Muscle layer of duodenum (tissue), 2 donors: ENCODE measurements at regions not wholly inside any gene's neighbourhood (a gene's known extent, or its start where the extent isn't known, plus 50 kb on each side); places are given as distances from the start of the nearest gene placed in this dataset.

Experiments
- H3K27ac ChIP-seq: one replicate; pipeline ENCODE4 v1.7.0; 2013; ENCODE audit warnings: mild to moderate bottlenecking, low read length
- H3K27me3 ChIP-seq: one replicate; pipeline ENCODE4 v1.7.0; 2013; ENCODE audit warnings: low read depth, mild to moderate bottlenecking, control low read depth, low read length
- H3K36me3 ChIP-seq, 2 donors: one replicate each; pipeline ENCODE4 v1.7.0; 2013; ENCODE audit warnings: low read length in 2 of 2, control low read depth in 1 of 2, mild to moderate bottlenecking in 1 of 2; ENCODE audit not compliant: insufficient read depth in 2 of 2, control insufficient read depth in 1 of 2
- H3K4me1 ChIP-seq, 2 donors: one replicate each; pipeline ENCODE4 v1.7.0; 2013; ENCODE audit warnings: low read length in 2 of 2, mild to moderate bottlenecking in 2 of 2, control low read depth in 1 of 2, moderate library complexity in 1 of 2; ENCODE audit not compliant: insufficient read depth in 2 of 2, control insufficient read depth in 1 of 2
- H3K4me3 ChIP-seq, 2 donors: one replicate each; pipeline ENCODE4 v1.7.0; 2013; ENCODE audit warnings: low read length in 2 of 2, low read depth in 1 of 2, mild to moderate bottlenecking in 1 of 2
- H3K9me3 ChIP-seq, 2 donors: one replicate each; pipeline ENCODE4 v1.7.0; 2013; ENCODE audit warnings: low read length in 2 of 2, control low read depth in 1 of 2, mild to moderate bottlenecking in 1 of 2; ENCODE audit not compliant: control insufficient read depth in 1 of 2
- donor health status: healthy.

DNA sequence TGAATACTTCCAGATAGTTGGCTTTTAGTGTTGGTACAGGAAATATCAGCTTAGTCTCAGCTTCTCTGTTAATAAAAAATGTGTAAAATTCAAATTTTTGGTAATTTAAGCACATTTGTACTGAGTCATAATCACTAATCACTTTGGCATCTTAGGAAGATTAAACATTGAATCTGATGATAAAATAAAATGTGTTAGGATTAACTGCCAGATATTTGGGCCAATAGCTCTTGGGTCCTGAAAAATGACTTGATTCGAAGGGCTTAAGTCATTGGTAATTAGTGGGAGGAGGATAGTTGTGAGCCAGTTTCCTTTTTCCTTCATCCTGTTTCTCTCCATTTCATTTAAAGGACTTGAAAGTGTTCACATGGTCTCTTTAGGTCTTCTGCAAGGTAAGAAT, 426.1 kb downstream of the RFPL4B start:
- no peaks in the 10 kb centered on the region for H3K27me3 ChIP-seq
- no peak overlapping the region for H3K27ac ChIP-seq

DNA sequence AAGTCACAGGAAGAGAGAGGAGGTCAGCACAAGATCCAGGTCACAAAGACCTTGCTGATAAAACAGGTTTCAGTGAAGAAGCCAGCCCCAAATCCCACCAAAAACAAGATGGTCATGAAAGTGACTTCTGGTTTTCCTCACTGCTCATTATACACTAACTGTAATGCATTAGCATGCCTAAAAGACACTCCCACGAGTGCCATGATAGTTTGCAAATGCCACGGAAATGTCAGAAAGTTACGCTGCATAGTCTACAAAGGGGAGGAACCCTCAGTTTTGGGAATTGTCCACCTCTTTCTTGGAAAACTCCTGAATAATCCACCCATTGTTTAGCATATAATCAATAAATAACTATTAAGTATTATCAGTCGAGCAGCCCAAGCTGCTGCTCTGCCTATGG, 427.2 kb downstream of the RFPL4B start:
- H3K36me3 ChIP-seq, result no peaks in the 10 kb centered on the region
- no peak overlapping the region for H3K27ac ChIP-seq
- no peak overlapping the region for H3K4me3 ChIP-seq
- H3K4me1 ChIP-seq, result no peaks in the 10 kb centered on the region
- no peaks in the 10 kb centered on the region for H3K27me3 ChIP-seq
- H3K9me3 ChIP-seq, result no peaks in the 10 kb centered on the region

More for the DNA sequence above, 426.1 kb downstream of the RFPL4B start:
- Histone ChIP-seq H3K36me3 (no peaks in the 10 kb centered on the region), H3K9me3 (no peaks in the 10 kb centered on the region), H3K4me1 (no peaks in the 10 kb centered on the region), H3K4me3 (no peak overlapping the region)

DNA sequence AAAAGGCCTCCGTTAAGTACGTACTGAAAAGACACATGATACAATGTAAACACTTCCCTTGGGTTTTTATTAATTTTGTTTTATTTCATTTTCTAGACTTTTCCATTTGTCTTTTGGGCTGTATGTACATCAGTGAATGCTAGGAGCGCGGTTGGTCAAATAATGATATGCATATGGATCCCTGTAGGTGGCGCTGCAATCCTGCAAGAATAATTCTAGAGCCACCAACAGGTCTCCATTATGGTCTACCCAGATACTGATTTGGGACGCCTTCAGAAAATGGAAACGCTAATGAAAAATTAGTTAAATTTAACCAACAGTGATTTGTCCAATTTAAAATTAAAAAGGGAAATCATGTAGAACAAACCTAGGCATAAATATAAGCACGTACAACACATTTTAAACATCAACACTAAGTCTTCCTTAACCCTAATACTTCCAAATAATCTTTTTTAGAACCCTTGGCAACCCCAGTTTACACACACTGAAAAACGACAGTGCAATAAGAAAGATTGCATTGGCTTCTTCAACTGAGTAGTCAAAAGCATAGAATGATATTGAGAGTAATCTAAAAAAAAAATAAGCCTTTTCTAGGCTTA, 433.5 kb downstream of the RFPL4B start:
- Histone ChIP-seq H3K4me1 (no peaks in the 10 kb centered on the region), H3K27ac (no peak overlapping the region), H3K27me3 (no peaks in the 10 kb centered on the region), H3K9me3 (no peaks in the 10 kb centered on the region), H3K4me3 (no peak overlapping the region), H3K36me3 (no peaks in the 10 kb centered on the region)

DNA sequence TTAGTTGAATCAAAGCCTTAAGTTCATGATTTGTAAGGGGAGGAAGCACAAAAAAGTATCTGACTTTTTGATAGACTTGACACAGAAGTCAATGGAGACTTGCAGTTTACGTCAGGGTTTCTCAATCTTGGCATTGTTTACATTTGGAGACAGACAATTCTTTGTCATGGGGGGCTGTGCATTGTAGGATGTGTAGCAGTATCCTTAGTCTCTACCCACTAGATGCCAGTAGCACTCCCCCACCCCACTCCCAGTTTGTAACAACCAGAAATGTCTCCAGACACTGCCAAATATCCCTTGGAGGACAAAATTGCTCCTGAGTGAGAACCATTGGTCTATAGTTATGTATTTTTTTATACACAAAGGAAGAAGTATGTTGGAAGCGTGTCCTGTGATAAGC, 434.1 kb downstream of the RFPL4B start:
- H3K4me1 ChIP-seq, result no peaks in the 10 kb centered on the region
- no peak overlapping the region for H3K4me3 ChIP-seq
- H3K27me3 ChIP-seq, result no peaks in the 10 kb centered on the region
- no peaks in the 10 kb centered on the region for H3K9me3 ChIP-seq
- no peaks in the 10 kb centered on the region for H3K36me3 ChIP-seq
- no peak overlapping the region for H3K27ac ChIP-seq

DNA sequence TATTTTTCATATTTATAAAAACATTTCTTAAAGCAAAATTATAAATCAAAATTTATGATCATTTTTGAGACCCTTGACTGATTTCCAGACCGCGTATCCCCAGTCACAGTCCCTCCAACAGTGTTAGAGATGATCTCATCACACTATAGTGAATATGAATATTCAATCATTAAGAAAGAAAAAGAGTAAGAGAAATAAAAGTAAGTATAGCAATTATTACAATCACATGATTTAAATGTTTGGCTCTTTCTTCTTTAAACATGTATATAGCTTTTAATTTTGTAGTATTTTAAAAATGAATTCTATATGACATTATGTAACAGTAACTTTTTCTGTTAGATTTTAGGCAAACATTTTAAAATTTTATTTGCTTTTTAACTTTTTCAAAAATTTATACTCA, 438.3 kb downstream of the RFPL4B start:
- Histone ChIP-seq H3K36me3 (no peaks in the 10 kb centered on the region), H3K27ac (no peak overlapping the region), H3K4me3 (no peak overlapping the region), H3K27me3 (no peaks in the 10 kb centered on the region), H3K9me3 (no peaks in the 10 kb centered on the region), H3K4me1 (no peaks in the 10 kb centered on the region)

DNA sequence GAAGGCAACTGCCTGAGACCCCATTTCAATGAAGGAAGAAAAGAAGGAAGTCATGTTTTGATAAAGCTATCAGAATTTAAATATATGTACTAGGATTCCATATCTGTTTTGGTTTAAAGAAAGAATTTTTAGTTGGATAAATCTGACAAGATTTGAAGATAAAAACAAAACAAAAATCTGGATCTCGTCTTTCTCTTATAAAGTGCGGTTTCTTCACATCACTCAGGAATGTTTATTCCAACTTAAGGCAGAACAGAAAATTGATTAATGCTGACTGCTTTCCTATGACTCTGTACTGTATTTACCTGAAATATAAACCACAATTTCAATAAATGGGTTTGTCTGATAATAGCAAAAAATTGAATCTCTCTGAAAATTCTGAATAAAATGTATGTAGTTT, 439.7 kb downstream of the RFPL4B start:
- Histone ChIP-seq H3K27me3 (no peaks in the 10 kb centered on the region), H3K4me1 (no peaks in the 10 kb centered on the region), H3K27ac (no peak overlapping the region), H3K4me3 (no peak overlapping the region), H3K36me3 (no peaks in the 10 kb centered on the region), H3K9me3 (no peaks in the 10 kb centered on the region)

DNA sequence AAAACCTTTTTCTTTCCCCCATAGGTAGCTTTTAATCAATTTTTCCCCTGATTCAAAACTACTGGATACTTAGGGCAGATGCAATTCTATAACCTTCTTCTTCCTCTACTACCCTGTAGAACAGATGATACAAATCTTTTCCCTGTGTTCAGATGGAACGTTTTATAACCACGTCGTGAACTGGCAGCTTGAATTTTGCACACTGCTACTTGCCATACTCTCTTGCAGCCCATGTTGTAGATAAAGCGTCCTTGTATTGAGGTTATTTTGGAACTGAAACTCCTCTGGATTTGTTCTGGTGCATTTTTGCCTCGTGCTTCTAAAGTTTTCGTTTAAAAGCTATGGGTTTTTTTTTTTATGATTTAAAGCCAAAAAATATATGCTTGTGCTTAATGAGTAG, 440.2 kb downstream of the RFPL4B start:
- Histone ChIP-seq H3K36me3 (no peaks in the 10 kb centered on the region), H3K27ac (no peak overlapping the region), H3K27me3 (no peaks in the 10 kb centered on the region), H3K4me3 (no peak overlapping the region), H3K4me1 (no peaks in the 10 kb centered on the region), H3K9me3 (peaks cover 0 to under 1% of the 10 kb centered on the region in 2 donors)

DNA sequence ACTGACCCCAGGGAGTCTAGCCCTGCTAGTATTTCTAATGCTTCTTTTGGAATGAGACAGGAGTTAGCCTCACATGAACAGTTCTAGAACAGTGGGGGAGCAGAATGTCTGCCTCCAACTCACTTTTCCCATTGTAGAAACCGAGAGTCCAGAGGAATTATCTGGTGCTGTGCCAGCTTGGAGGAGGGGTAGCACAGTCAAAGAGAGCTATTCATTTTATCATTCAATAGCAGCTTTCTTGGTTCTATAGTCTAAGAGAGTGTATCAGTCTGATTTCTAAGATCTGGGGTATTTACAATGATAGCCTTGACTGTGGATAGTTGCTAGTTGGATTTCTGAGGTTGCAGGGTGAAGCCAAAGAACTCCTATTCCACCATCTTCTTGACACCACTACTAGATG, 448.2 kb downstream of the RFPL4B start:
- Histone ChIP-seq H3K4me3 (no peak overlapping the region), H3K9me3 (peaks cover 4 to 6% of the 10 kb centered on the region in 2 donors), H3K36me3 (no peaks in the 10 kb centered on the region), H3K27me3 (no peaks in the 10 kb centered on the region), H3K4me1 (no peaks in the 10 kb centered on the region), H3K27ac (no peak overlapping the region)

DNA sequence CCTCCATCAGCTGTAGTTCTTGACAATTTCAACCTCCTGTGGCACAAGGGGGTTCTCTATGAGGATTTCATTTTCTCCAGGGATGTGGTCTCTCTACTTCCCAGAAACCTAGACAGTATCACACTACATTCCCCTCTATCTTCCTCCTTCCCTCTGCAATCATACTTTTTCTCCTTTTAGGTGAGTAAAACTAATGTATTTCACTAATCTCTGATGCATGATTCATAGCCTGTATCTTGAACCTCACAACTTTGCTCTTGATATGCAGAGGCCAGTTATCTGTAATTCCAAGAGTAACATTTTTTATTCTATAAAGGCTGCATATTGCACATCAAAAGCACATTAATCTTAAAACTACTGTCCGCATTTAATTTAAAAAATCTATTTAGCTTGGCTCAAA, 449.6 kb downstream of the RFPL4B start:
- Histone ChIP-seq H3K4me1 (no peaks in the 10 kb centered on the region), H3K36me3 (no peaks in the 10 kb centered on the region), H3K27ac (no peak overlapping the region), H3K4me3 (no peak overlapping the region), H3K27me3 (no peaks in the 10 kb centered on the region), H3K9me3 (peaks cover 4 to 6% of the 10 kb centered on the region in 2 donors)

DNA sequence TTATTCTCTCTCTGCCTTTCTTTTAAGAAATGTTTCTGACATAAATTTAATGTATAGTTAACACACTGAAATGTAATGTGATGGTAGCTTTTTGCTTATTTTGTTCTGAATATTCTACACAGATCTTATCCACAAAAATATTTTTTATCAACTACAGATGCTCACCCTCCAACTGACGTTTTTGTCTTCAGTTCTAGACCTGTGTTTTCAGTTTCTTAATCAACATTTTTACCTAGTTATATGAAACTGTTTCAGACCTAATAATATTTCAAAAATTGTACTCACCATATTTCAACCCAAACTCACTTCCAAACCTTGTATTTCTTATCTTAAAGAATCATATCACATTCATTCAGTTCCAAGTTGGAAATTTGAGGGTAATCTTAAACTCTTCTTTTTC, 452.8 kb downstream of the RFPL4B start:
- no peaks in the 10 kb centered on the region for H3K27me3 ChIP-seq
- no peaks in the 10 kb centered on the region for H3K4me1 ChIP-seq
- no peaks in the 10 kb centered on the region for H3K9me3 ChIP-seq
- H3K36me3 ChIP-seq, result no peaks in the 10 kb centered on the region
- H3K4me3 ChIP-seq, result no peak overlapping the region
- H3K27ac ChIP-seq, result no peak overlapping the region

DNA sequence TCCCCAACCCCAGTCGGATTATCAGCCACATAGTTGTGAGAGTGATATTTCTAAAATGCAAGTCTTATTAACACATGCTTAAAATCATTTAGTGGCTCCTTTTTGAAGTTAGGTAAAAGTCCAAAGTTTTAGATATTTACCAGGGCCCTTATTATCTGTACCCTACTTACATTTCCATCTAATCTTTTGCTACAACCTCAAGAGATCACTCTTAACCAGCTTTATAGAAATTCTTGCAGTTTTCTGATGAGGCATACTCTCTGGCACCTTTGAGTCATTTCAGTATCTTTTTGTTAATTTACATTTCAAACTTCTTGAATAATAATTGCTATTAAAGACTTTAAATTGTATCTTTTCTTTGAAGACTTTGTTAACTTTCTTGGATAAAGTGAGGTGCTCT, 453.3 kb downstream of the RFPL4B start:
- H3K36me3 ChIP-seq, result no peaks in the 10 kb centered on the region
- H3K9me3 ChIP-seq, result no peaks in the 10 kb centered on the region
- no peak overlapping the region for H3K27ac ChIP-seq

DNA sequence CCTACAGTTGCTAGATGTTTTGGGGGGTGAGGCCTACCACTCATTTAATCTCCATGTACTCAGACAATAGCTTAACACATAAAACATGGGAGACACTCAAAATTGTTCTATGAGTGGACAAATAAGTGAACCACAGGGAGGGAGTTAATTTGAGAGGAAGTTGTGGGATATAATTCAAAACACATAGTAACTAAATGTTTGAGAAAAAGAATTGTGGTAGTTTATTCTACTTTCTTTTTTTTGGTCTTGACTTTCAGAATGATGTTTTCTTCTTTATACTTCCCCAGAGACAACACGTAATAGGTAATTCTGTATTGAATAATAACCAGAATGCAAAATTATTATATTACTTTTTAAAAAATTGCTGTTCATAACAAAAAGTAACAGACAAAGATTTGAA, 453.8 kb downstream of the RFPL4B start:
- H3K4me3 ChIP-seq, result no peak overlapping the region
- H3K27ac ChIP-seq, result no peak overlapping the region
- H3K36me3 ChIP-seq, result no peaks in the 10 kb centered on the region
- H3K27me3 ChIP-seq, result no peaks in the 10 kb centered on the region
- H3K9me3 ChIP-seq, result no peaks in the 10 kb centered on the region
- no peaks in the 10 kb centered on the region for H3K4me1 ChIP-seq

More for the DNA sequence above, 453.3 kb downstream of the RFPL4B start:
- Histone ChIP-seq H3K4me3 (no peak overlapping the region), H3K27me3 (no peaks in the 10 kb centered on the region), H3K4me1 (no peaks in the 10 kb centered on the region)
